ENCODE measurements at regions not wholly inside any gene's neighbourhood (a gene's known extent, or its start where the extent isn't known, plus 50 kb on each side); places are given as distances from the start of the nearest gene placed in this dataset.

GRCh38 chr3:107216711-107217110 lies 160.5 kb upstream of the CCDC54 start:
- TF ChIP-seq CTCF (IDR thresholded peaks at IDR 0.05) (no peak), EZH2 (IDR thresholded peaks at IDR 0.05) (no peak), EZH2phosphoT487 (IDR thresholded peaks at IDR 0.05) (no peak)

Measured in neural progenitor cell (in vitro differentiated cells).